Peyer's patch (tissue), 4 donors: ENCODE measurements at regions not wholly inside any gene's neighbourhood (a gene's known extent, or its start where the extent isn't known, plus 50 kb on each side); places are given as distances from the start of the nearest gene placed in this dataset.

Experiments used
- CTCF ChIP-seq, 6 experiments: fragments of 450-650 bp in 4 of 6; fragments of 200-600 bp in 2 of 6; sonication (generic) in 1 of 6; IDR thresholded peaks; one replicate each; pipeline ENCODE4 v1.5.1; 2017 to 2019; ENCODE audit warnings: antibody characterized with exemption in 6 of 6, mild to moderate bottlenecking in 3 of 6, moderate library complexity in 1 of 6
- POLR2A ChIP-seq, 2 donors: fragments of 450-650 bp; IDR thresholded peaks; one replicate each; pipeline ENCODE4 v1.5.1; 2017; ENCODE audit warnings: antibody characterized with exemption in 2 of 2, mild to moderate bottlenecking in 2 of 2, moderate library complexity in 2 of 2

- TF ChIP-seq POLR2A (IDR thresholded peaks at IDR 0.05) (no peak), CTCF (IDR thresholded peaks at IDR 0.05) (no peak)
Observed at GRCh38 chr3:162742159-162742717, 1245.6 kb downstream of the OTOL1 start.
